Neural cell (in vitro differentiated cells): ENCODE measurements at regions not wholly inside any gene's neighbourhood (a gene's known extent, or its start where the extent isn't known, plus 50 kb on each side); places are given as distances from the start of the nearest gene placed in this dataset.

Experiments used
- CTCF ChIP-seq: fragments of 450-650 bp; IDR thresholded peaks from 2 replicates; pipeline ENCODE4 v1.5.1; 2014; ENCODE audit warnings: antibody characterized with exemption, mild to moderate bottlenecking, moderate library complexity; ENCODE audit not compliant: poor library complexity, severe bottlenecking
- EP300 ChIP-seq: fragments of 450-650 bp; conservative IDR thresholded peaks from 2 replicates; pipeline ENCODE4 v1.6.1; 2014; ENCODE audit warnings: antibody characterized with exemption, mild to moderate bottlenecking, moderate library complexity; ENCODE audit not compliant: poor library complexity, severe bottlenecking
- EZH2 ChIP-seq: fragments of 200-600, 300-800 bp; shearing (Covaris generic), sonication (generic); IDR thresholded peaks from 2 replicates; pipeline ENCODE4 v1.6.1; 2014; ENCODE audit warnings: antibody characterized with exemption, low read length, borderline replicate concordance, mild to moderate bottlenecking; ENCODE audit not compliant: insufficient read depth, poor library complexity, severe bottlenecking
- MXI1 ChIP-seq: fragments of 450-650 bp; conservative IDR thresholded peaks from 2 replicates; pipeline ENCODE4 v1.6.1; 2014; ENCODE audit warnings: antibody characterized with exemption, mild to moderate bottlenecking; ENCODE audit not compliant: poor library complexity, severe bottlenecking
- POLR2AphosphoS5 ChIP-seq: IDR thresholded peaks from 2 replicates; pipeline ENCODE4 v1.6.1; 2012
- RAD21 ChIP-seq: fragments of 450-650 bp; conservative IDR thresholded peaks from 2 replicates; pipeline ENCODE4 v1.6.1; 2014; ENCODE audit warnings: antibody characterized with exemption, mild to moderate bottlenecking, moderate library complexity
- REST ChIP-seq: IDR thresholded peaks from 2 replicates; pipeline ENCODE4 v1.6.1; 2012; ENCODE audit warnings: borderline replicate concordance
- SMC3 ChIP-seq: fragments of 450-650 bp; conservative IDR thresholded peaks from 2 replicates; pipeline ENCODE4 v1.6.1; 2014; ENCODE audit warnings: antibody characterized with exemption, mild to moderate bottlenecking, moderate library complexity; ENCODE audit not compliant: poor library complexity

GRCh38 chr10:83984256-83984640 lies 155.1 kb upstream of the GHITM start:
- no peak for TF ChIP-seq CTCF
- TF ChIP-seq EZH2: no peak
- no peak for TF ChIP-seq RAD21
- TF ChIP-seq EP300: no peak
- no peak for TF ChIP-seq MXI1
- TF ChIP-seq SMC3: no peak
- no peak for TF ChIP-seq POLR2AphosphoS5
- TF ChIP-seq REST: no peak
